ENCODE measurements at regions not wholly inside any gene's neighbourhood (a gene's known extent, or its start where the extent isn't known, plus 50 kb on each side); places are given as distances from the start of the nearest gene placed in this dataset.

DNA sequence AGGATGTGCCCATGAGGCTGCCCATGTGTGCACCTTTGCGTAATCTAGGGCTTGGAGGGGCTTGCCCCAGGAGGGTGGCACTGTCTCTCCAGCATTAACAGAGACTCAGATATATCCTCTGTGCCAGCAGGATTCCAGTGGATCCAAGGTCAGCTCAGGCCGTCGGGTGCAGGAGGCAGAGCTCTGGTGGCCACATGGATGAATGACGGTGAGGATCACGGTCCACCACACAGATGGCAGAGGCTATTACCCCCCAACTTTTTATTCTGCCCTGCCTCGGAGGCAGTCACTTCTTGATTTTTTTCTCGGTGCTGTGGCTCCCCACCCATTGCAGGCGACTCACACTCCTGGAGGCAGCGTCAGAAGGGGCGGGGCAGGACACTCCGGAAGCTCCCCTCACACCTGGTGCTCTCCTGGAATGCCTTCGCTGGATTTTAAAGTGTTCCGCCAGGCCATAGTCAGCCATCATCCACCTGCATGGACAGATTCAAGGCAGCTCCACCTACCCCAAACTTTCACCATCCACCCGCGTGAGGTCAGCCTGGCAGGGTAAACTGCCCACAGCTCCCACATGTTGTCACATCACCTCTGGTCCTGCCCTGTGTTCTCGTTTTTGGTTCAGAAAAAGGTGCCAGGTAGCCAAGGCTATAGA lies 602.9 kb upstream of the RAB6C start (continued):
- TF ChIP-seq, protein P1, sequence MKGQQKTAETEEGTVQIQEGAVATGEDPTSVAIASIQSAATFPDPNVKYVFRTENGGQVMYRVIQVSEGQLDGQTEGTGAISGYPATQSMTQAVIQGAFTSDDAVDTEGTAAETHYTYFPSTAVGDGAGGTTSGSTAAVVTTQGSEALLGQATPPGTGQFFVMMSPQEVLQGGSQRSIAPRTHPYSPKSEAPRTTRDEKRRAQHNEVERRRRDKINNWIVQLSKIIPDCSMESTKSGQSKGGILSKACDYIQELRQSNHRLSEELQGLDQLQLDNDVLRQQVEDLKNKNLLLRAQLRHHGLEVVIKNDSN (CRISPR knock-in tag; IDR thresholded peaks at IDR 0.05) = no peak

DNA sequence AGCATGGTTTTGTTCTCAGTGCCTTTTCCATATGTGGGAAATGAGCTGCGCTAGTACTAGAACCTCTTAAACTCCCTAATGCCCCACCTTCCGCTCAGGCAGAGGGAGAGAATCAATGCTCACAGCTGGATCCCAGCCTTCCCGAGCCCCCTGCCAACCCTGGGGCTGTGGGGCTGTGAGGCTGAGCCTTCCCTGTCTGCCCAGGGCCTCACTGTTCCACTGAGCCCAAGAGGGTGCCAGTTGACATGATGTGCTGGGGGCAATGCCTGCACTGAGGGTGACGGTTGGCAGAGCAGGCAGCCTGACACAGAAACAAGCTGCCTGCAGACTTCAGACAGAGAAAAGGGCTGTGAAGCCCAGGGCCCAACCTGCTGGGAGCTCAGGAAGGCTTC lies 602.4 kb upstream of the RAB6C start:
- H3K4me3 Mint-ChIP-seq = no peak overlapping the region
- H3K36me3 Mint-ChIP-seq = peaks cover 2% of the 10 kb centered on the region; the same call in 1 of the 2 replicates
- TF ChIP-seq, protein P2, sequence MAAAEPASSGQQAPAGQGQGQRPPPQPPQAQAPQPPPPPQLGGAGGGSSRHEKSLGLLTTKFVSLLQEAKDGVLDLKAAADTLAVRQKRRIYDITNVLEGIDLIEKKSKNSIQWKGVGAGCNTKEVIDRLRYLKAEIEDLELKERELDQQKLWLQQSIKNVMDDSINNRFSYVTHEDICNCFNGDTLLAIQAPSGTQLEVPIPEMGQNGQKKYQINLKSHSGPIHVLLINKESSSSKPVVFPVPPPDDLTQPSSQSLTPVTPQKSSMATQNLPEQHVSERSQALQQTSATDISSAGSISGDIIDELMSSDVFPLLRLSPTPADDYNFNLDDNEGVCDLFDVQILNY (CRISPR knock-in tag; IDR thresholded peaks at IDR 0.05) = no peak
- TF ChIP-seq, protein P3, sequence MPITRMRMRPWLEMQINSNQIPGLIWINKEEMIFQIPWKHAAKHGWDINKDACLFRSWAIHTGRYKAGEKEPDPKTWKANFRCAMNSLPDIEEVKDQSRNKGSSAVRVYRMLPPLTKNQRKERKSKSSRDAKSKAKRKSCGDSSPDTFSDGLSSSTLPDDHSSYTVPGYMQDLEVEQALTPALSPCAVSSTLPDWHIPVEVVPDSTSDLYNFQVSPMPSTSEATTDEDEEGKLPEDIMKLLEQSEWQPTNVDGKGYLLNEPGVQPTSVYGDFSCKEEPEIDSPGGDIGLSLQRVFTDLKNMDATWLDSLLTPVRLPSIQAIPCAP (CRISPR knock-in tag; IDR thresholded peaks at IDR 0.05) = no peak
- TF ChIP-seq FOXK1 (CRISPR knock-in tag; IDR thresholded peaks at IDR 0.05) = no peak
- TF ChIP-seq NFATC4 (CRISPR knock-in tag; IDR thresholded peaks at IDR 0.05) = no peak
- TF ChIP-seq, protein P4, sequence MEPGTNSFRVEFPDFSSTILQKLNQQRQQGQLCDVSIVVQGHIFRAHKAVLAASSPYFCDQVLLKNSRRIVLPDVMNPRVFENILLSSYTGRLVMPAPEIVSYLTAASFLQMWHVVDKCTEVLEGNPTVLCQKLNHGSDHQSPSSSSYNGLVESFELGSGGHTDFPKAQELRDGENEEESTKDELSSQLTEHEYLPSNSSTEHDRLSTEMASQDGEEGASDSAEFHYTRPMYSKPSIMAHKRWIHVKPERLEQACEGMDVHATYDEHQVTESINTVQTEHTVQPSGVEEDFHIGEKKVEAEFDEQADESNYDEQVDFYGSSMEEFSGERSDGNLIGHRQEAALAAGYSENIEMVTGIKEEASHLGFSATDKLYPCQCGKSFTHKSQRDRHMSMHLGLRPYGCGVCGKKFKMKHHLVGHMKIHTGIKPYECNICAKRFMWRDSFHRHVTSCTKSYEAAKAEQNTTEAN (CRISPR knock-in tag; IDR thresholded peaks at IDR 0.05) = no peak
- TF ChIP-seq, protein P5, sequence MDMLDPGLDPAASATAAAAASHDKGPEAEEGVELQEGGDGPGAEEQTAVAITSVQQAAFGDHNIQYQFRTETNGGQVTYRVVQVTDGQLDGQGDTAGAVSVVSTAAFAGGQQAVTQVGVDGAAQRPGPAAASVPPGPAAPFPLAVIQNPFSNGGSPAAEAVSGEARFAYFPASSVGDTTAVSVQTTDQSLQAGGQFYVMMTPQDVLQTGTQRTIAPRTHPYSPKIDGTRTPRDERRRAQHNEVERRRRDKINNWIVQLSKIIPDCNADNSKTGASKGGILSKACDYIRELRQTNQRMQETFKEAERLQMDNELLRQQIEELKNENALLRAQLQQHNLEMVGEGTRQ (CRISPR knock-in tag; IDR thresholded peaks at IDR 0.05) = no peak
- no peak for TF ChIP-seq IRF2 (CRISPR knock-in tag; IDR thresholded peaks at IDR 0.05; ENCODE audit: borderline replicate concordance, low read depth)
- TF ChIP-seq, protein P6, sequence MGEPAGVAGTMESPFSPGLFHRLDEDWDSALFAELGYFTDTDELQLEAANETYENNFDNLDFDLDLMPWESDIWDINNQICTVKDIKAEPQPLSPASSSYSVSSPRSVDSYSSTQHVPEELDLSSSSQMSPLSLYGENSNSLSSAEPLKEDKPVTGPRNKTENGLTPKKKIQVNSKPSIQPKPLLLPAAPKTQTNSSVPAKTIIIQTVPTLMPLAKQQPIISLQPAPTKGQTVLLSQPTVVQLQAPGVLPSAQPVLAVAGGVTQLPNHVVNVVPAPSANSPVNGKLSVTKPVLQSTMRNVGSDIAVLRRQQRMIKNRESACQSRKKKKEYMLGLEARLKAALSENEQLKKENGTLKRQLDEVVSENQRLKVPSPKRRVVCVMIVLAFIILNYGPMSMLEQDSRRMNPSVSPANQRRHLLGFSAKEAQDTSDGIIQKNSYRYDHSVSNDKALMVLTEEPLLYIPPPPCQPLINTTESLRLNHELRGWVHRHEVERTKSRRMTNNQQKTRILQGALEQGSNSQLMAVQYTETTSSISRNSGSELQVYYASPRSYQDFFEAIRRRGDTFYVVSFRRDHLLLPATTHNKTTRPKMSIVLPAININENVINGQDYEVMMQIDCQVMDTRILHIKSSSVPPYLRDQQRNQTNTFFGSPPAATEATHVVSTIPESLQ (CRISPR knock-in tag; IDR thresholded peaks at IDR 0.05) = no peak
- TF ChIP-seq GABPB1 (CRISPR knock-in tag; IDR thresholded peaks at IDR 0.05) = no peak
- TF ChIP-seq, protein P7, sequence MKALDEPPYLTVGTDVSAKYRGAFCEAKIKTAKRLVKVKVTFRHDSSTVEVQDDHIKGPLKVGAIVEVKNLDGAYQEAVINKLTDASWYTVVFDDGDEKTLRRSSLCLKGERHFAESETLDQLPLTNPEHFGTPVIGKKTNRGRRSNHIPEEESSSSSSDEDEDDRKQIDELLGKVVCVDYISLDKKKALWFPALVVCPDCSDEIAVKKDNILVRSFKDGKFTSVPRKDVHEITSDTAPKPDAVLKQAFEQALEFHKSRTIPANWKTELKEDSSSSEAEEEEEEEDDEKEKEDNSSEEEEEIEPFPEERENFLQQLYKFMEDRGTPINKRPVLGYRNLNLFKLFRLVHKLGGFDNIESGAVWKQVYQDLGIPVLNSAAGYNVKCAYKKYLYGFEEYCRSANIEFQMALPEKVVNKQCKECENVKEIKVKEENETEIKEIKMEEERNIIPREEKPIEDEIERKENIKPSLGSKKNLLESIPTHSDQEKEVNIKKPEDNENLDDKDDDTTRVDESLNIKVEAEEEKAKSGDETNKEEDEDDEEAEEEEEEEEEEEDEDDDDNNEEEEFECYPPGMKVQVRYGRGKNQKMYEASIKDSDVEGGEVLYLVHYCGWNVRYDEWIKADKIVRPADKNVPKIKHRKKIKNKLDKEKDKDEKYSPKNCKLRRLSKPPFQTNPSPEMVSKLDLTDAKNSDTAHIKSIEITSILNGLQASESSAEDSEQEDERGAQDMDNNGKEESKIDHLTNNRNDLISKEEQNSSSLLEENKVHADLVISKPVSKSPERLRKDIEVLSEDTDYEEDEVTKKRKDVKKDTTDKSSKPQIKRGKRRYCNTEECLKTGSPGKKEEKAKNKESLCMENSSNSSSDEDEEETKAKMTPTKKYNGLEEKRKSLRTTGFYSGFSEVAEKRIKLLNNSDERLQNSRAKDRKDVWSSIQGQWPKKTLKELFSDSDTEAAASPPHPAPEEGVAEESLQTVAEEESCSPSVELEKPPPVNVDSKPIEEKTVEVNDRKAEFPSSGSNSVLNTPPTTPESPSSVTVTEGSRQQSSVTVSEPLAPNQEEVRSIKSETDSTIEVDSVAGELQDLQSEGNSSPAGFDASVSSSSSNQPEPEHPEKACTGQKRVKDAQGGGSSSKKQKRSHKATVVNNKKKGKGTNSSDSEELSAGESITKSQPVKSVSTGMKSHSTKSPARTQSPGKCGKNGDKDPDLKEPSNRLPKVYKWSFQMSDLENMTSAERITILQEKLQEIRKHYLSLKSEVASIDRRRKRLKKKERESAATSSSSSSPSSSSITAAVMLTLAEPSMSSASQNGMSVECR (CRISPR knock-in tag; IDR thresholded peaks at IDR 0.05; ENCODE audit: borderline replicate concordance) = no peak
- no peak for TF ChIP-seq NR2C2 (CRISPR knock-in tag; IDR thresholded peaks at IDR 0.05)
- no peak for TF ChIP-seq SMAD3 (CRISPR knock-in tag; IDR thresholded peaks at IDR 0.05; ENCODE audit: borderline replicate concordance)
- peaks cover 3% of the 10 kb centered on the region; the same call in 1 of the 2 replicates for H3K4me1 Mint-ChIP-seq
- H3K9me3 Mint-ChIP-seq = peaks cover 9% of the 10 kb centered on the region
- DNase-seq (ENCODE audit: low spot score) (no peak), ATAC-seq (no peak)
- ChIA-PET POLR2A (no interaction called here), CTCF (interaction anchor here (1.0 kb wide), 1 partner anchor 20 kb away, joined by 3 read pairs; no protein-coding TSS in a partner anchor)
- H3K27me3 Mint-ChIP-seq (ENCODE audit: low read depth) = no peaks in the 10 kb centered on the region; the same call in 1 of the 2 replicates
- no peak overlapping the region for H3K27ac Mint-ChIP-seq
